NCI-H2171 (cell line): ENCODE measurements at regions not wholly inside any gene's neighbourhood (a gene's known extent, or its start where the extent isn't known, plus 50 kb on each side); places are given as distances from the start of the nearest gene placed in this dataset.
"Not testable (repeated sequence)": the region's sequence is repeated elsewhere in the genome, so short reads cannot be mapped to it uniquely, and the experiment has no call there.

Experiments used
- DNase-seq: peaks from one replicate; lab custom pipeline; 2025; lab: John Stamatoyannopoulos, UW

GRCh38 chr13:97724450-97724849 lies 229.0 kb upstream of the IPO5 start:
- no peak for DNase-seq

DNA sequence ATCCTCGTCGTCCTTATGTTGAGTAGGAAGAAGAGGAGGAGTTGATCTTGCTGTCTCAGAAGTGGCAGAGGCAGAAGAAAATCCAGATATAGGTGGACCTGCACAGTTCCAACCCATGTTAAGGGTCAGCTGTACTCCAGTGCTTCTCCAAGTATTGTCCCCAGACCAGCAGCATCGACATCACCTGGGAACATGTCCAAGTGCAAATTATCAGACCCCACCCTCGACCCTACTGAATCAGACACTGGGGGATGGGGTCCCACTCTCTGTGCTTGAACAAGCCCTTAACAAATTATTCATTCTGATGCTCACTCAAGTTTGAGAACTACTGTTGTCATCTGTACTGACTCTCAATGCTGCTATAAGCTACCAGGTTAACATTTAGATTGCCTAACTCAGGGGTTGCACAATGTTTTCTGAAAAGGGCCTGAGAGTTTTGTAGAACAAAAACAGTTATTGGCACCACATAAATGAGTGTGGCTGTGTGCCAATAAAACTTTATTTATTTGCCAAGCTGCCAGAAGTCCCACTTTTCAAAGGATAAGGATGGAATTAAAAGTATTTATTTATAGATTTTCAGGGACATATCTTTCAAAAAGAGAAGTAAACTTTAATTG lies 226.7 kb upstream of the IPO5 start:
- DNase-seq = no peak

DNA sequence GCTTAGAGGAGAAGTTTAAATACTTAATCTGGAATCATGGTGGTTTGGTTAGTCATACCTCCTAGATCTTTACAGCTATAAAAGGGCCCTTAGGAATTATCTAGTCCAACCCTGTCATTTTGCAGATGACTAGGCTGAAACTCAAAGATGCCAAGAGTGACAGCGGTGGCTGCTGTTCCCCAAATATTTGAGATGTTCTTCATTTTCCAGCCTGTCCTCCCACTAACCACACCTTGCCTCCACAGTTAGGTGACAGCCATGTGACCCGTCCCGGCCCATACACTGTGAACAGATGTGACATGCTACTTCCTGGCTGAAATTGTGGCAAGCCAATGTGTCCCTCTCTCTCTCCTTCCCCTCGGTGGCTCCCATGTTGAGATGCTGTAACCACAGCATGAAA lies 225.5 kb upstream of the IPO5 start:
- DNase-seq = no peak

DNA sequence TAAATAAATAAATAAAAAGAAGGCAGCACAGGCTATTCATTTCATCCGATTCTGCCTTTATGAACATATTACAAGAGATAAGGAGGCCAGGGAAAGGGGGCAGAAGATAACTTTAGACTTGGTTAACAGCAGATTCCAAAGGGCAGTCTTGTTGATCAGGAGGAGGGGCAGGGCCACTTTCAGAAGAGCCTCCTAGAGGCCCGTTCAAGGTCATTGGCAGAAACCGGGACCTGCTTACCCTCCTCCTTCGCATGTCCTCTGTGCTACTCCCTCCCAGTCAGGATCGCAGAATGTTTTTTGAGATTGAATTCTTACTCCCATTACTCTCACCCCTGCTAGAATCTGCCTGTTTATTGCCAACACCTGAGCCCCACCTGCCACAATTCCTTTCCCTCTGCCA lies 217.0 kb upstream of the IPO5 start:
- DNase-seq = no peak

DNA sequence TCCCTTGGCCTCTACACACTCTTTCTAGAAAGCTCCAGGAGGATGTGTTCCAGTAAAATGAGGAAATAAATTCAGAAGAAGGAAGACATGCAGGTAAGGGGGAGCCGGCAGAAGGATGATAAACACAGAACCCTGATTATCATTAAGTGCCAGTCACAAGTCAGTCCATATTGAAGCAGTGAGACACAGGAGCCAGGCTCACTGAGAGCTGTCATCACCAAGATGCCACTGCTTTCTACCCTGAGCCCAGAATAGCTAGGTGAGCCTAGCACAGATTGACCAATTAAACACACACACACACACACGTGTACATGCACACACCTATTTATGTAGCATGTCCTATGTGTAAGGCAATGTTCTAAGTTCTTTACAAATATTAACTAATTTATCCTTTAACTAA lies 211.4 kb upstream of the IPO5 start:
- no peak for DNase-seq

GRCh38 chr13:97743938-97744337 lies 209.5 kb upstream of the IPO5 start:
- DNase-seq = no peak

DNA sequence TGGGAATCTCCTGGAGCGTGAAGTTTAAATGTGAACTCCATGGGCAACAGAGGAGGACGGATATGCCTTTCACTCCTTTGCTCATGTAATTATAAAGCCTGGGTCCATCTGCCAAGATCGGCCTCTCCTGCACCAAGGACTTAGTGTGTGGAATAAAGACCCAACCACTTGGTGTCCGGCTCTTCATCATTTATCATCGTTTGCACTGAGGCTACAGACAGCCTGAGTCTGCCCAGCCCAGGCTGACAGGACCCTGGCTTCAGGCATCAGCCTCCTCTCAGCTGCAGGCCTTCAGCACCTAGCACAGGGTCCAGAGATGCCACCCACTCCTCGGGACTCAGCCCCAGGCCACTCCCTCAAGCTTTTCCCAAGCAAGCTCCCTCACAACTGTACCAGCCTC lies 206.8 kb upstream of the IPO5 start:
- DNase-seq = no peak

DNA sequence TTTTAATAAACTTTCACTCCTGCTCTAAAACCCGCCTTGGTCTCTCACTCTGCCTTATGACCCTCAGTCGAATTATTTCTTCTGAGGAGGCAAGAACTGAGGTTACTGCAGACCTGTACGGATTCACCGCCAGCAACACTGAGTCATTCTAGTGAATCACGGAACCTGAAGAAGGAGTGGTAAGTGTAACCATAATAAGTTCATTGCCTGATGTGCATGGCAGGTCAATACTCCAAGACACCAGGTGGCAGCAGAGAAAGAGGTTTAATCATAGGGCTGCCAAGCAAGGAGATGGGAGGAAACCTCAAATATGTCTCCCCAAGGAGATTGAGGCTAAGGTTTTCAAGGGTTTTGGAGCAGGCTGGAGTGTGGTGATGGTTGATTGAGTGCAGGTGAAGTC lies 204.3 kb upstream of the IPO5 start:
- no peak for DNase-seq

- no peak for DNase-seq
Observed at GRCh38 chr13:97751477-97751876, 202.0 kb upstream of the IPO5 start.

DNA sequence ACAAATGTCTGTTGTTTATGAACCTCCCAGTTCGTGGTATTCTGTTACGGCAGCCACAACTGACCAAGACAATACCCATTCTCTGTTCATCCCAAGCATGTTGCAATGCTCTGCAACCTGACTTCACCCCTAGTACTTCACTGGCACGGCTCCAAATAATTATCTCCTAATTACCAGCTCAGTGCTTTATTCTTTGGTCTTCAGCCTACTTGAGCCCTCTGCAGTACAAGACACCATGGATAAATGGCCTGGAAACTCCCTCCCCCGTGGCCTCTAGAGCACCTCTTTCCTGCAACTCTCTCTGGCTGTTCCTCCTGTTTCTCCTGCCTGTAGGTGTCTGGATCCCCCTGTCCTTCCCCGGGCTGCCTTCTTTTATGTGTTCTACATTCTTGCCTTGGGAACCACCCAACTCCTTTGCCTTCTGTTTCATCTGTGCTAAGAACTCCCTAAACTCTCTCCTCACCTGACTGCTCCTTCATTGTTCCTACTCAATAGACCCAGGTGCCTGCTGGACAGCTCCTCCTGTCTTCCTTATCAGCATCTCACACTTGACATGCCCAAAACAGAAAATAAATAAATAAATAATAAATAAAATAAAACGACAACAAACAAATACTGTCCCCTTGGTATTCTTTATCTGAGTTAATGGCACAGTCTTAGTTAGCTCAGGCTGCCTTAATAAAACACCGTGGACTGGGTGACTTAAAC lies 200.4 kb upstream of the IPO5 start:
- no peak for DNase-seq

- no peak for DNase-seq
Observed at GRCh38 chr13:97753942-97754670, 199.4 kb upstream of the IPO5 start.

DNA sequence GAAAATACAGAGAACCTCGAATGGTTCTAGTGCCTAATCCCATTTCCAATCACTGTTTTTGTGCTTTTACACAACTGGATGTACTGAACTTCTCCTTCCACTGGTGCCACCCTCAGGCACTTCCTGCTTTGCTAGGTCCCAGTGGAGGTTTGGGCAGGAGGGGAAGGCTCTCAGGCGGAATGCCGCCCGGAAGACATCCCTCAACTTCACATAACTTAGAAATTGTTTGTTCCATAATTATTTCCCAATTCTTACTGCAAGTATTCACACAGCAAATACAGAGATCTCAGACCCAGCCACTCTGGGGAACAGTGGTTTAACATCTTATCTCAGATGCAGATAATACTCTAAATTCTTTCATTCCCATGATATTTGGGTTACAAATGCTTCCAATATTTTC lies 195.7 kb upstream of the IPO5 start:
- no peak for DNase-seq

- DNase-seq = no peak
Observed at GRCh38 chr13:97758317-97758716, 195.2 kb upstream of the IPO5 start.

DNA sequence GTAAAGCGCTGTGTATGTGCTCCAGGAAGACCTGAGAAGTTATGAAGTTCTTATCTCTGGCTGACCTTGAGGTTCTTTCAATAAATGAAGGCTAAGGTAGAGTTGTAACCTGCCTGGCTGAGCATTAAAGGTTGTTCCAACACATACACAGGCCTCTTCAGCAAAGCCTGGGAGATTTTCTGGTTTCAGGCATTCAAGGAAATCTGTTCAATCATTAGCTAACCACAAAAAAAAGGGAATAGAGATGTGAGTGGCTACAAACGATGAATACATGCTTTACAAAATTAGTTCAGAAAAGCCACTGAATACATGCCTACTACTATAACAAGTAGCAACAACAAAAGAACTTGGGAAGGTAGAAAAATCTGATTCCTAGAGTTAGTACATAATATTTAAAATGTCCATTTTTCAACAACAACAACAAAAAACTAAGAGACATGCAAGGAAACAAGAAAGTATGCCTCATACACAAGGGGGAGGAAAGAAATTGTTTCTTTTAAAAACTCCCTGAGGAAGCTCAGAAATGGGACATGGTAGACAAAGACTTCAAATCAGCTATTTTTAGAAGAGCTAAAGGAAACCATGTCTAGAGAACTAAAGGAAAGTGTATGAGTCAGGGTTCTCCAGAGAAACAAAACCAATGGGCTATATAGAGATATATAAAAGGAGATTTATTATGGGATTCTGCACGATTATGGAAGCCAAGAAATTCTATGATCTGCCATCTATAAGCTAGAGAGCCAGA lies 191.5 kb upstream of the IPO5 start:
- no peak for DNase-seq

- DNase-seq = no peak
Observed at GRCh38 chr13:97766749-97767148, 186.7 kb upstream of the IPO5 start.

GRCh38 chr13:97768134-97768533 lies 185.3 kb upstream of the IPO5 start:
- no peak for DNase-seq

DNA sequence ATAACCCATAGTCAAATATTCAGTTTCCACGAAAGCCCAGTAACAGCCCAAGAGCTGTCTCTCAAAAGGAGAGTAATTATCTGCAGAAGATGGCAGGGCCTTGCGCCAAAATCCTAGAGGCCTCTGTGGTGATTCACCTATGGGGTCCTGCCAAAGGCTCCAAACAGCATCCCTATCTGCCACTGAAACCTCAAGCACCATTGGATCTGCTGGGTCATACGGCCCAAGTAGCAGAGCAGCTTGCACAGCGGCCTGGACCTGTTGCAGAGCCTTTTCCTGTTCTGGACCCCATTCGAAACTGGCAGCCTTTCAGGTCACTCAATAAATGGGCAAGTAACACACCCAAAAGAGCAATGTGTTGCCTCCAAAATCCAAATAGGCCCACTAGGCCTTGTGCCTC lies 183.2 kb upstream of the IPO5 start:
- not testable (repeated sequence) for DNase-seq

DNA sequence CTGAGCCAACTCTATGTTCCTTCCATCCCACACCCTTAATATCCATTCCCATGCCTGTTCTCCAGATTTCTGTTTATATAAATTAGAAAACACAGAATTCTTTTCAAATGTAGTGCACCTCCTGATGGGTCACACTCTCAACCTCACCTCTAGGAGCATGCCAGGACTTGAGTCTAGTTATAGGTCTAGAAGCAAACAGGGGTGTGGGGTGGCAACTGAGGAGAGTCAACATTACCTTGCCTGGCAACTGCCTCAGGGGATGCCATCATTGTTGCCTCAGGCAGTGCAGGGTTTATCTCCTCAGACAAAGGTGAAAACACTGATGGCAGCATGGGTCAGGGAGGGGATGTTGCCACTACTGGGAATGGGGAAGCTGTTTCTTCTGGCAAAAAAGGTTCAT lies 181.0 kb upstream of the IPO5 start:
- DNase-seq = not testable (repeated sequence)

DNA sequence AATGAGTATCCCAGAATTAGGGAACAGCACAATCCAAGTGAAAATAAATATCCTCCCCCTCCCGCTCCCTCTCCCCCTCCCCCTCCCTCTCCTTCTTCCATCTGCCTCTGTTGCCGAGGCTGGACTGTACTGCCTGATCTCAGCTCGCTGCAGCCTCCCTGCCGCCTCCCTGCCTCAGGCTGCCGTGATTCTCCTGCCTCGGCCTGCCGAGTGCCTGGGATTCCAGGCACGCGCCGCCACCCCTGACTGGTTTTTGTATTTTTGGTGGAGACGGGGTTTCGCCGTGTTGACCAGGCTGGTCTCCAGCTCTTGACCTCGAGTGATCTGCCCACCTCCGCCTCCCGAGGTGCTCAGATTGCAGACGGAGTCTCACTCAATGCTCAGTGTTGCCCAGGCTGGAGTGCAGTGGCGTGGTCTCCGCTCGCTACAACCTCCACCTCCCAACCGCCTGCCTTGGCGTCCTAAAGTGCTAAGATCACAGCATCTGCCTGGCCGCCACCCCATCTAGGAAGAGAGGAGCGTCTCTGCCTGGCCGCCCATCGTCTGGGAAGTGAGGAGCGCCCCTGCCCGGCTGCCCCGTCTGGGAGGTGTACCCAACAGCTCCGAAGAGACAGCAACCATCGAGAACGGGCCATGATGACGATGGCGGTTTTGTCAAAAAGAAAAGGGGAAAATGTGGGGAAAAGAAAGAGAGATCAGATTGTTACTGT lies 178.9 kb upstream of the IPO5 start:
- not testable (repeated sequence) for DNase-seq

- no peak for DNase-seq
Observed at GRCh38 chr13:97780486-97780885, 173.0 kb upstream of the IPO5 start.

- DNase-seq = no peak
Observed at GRCh38 chr13:97781891-97782305, 171.6 kb upstream of the IPO5 start.

- DNase-seq = no peak
Observed at GRCh38 chr13:97786510-97786909, 167.0 kb upstream of the IPO5 start.
